ENCODE measurements at regions not wholly inside any gene's neighbourhood (a gene's known extent, or its start where the extent isn't known, plus 50 kb on each side); places are given as distances from the start of the nearest gene placed in this dataset.

DNA sequence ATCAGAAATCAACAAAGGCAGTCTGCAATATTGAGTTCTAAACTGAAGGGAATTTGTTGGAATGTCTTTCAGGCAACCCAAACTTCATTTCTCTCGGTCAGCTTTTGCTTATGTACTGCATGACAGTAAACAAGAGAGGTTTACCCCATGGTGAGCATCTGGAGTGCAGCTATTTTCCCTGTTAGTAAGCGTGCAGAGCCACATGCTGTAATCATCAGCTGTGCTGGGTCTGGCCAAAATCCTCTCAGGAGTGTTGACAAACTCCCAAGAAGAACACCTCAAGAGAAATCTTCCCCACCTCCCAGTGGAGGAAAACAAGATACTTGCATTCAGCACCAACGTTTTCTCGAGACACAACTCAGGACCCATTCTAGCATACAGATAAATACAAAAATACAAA, 83.6 kb upstream of the ADAMTSL1 start:
- no peak for DNase-seq (ENCODE audit: low read depth)

DNA sequence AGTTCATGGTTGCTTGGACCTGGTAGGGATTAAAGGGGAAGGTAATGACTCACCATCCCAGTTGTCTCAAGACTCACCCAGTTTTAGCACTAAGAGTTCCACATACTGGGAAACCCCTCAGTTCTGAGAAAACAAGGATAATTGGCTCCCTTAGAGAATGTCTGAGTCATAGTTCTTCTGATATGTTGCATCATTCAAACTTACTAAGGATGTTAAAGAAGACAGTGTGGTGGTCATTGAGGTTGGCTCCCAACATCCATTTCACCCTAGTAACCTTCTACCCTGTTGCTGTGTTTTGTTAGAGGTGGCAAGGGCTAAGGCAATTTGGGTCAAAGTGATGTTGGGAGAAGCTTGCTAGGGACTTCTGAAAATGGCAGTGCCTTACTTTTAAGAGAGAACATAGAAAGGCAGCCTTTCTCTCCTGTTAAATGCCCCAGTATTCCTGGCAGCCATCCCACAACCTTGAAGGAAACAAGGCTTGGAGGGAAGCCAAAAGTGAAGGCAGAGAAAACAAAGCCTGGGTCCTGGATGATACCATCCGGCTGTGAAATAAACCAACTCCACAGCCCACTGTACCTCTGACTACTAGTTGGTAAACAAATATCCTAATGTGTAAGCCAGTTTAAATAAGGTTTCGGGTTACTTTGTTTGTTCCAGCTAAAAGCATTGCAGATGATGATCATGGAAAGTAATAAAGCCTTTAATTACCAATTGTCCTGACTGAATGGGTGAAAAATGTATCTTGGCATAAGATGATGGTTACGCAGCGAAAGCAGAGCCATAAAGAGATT, 80.4 kb upstream of the ADAMTSL1 start:
- peak; percentile 100 for DNase-seq (ENCODE audit: low read depth)

DNA sequence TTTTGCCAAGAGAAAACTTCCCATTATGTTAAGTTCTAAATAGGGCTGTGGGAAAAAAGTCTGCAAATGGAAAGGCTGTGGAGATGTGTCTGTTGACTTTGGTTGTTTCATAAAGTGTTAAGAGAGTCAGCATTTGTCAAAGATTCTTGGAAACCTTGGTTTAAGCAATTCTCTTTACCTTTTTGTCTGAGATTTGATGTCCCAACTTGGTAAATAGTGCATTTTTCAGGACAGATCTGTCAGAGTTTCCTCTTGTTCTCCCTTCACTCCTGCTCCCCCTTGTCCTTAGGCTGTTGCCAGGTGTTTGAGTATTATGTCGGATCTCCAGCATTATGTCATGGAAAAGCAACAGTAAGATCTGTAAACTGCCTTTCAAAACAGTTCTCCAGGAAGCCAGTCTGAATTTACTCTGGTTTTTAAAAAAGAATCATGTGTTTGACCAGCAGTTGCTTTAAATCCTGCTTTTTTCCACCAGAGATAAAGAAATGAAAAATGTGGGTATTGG, 79.1 kb upstream of the ADAMTSL1 start:
- DNase-seq (ENCODE audit: low read depth): no peak

GRCh38 chr9:18396102-18396728, 77.7 kb upstream of the ADAMTSL1 start:
- peak; percentile 43 for DNase-seq (ENCODE audit: low read depth)

DNA sequence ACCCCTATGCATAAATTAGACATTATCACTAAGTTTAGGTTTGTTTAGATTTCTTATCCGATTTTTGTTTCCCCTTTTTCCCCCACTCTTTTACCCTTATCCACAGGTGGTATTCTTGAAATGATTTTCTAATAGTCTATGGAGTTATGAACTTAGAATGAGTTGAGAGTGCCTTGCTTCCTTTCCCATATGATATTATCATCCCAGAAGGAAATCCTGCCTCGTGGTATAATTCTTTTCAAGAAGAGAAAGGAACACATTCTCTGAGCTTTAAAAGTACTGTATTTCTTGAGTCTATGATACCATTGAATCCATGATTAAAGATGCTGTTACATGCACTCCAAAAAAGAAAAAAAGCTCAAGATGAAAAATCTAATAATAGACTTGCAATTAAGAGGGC, 76.9 kb upstream of the ADAMTSL1 start:
- DNase-seq (ENCODE audit: low read depth): no peak

- no peak for DNase-seq (ENCODE audit: low read depth)
Observed at GRCh38 chr9:18398038-18398437, 75.9 kb upstream of the ADAMTSL1 start.

- DNase-seq (ENCODE audit: low read depth): no peak
Observed at GRCh38 chr9:18404434-18405029, 69.4 kb upstream of the ADAMTSL1 start.

- no peak for DNase-seq (ENCODE audit: low read depth)
Observed at GRCh38 chr9:18405240-18405639, 68.7 kb upstream of the ADAMTSL1 start.

- DNase-seq (ENCODE audit: low read depth): no peak
Observed at GRCh38 chr9:18410983-18411382, 63.0 kb upstream of the ADAMTSL1 start.

DNA sequence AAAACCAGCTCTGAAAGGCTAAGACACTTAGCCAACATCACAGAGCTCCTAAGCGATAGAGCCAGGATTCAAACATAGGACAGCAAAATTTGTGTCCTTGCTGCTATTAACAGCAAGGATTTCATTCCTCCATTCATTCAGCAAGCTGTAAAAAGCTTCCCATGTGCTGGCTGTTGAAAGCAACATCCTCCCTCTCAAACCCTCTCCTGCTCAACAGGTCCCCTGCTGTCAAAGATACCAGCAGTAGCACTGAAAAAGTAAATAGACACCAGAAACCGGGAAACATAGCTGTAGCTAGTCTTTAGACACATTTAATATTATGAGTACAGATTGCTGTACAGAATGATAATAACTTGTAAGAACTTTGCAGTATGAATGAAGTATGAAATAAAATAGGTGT, 52.6 kb upstream of the ADAMTSL1 start:
- DNase-seq (ENCODE audit: low read depth): no peak

- peak; percentile 61 for DNase-seq (ENCODE audit: low read depth)
Observed at GRCh38 chr9:18422296-18423036, 51.5 kb upstream of the ADAMTSL1 start.

GRCh38 chr9:18423791-18424531, 50.0 kb upstream of the ADAMTSL1 start:
- peak; percentile 84 for DNase-seq (ENCODE audit: low read depth)
